ENCODE measurements at regions not wholly inside any gene's neighbourhood (a gene's known extent, or its start where the extent isn't known, plus 50 kb on each side); places are given as distances from the start of the nearest gene placed in this dataset.
"Not testable (repeated sequence)": the region's sequence is repeated elsewhere in the genome, so short reads cannot be mapped to it uniquely, and the experiment has no call there.

GRCh38 chr2:76180676-76181075 is 470.0 kb upstream of the GCFC2 start:
- Mint-ChIP-seq H3K36me3 (no peaks in the 10 kb centered on the region), H3K27me3 (no peaks in the 10 kb centered on the region), H3K27ac (no peak overlapping the region), H3K9me3 (peaks cover 13% of the 10 kb centered on the region), H3K4me3 (no peak overlapping the region), H3K4me1 (no peaks in the 10 kb centered on the region)
- DNase-seq: no peak

- H3K27me3 Mint-ChIP-seq: no peaks in the 10 kb centered on the region
- peaks cover 20% of the 10 kb centered on the region for H3K9me3 Mint-ChIP-seq
- H3K4me1 Mint-ChIP-seq: no peaks in the 10 kb centered on the region
- H3K36me3 Mint-ChIP-seq: no peaks in the 10 kb centered on the region
- no peak for DNase-seq
- no peak overlapping the region for H3K27ac Mint-ChIP-seq
- no peak overlapping the region for H3K4me3 Mint-ChIP-seq
Observed at GRCh38 chr2:76178610-76179009, 467.9 kb upstream of the GCFC2 start.

GRCh38 chr2:76175295-76175694 is 464.6 kb upstream of the GCFC2 start:
- H3K4me1 Mint-ChIP-seq: no peaks in the 10 kb centered on the region

GRCh38 chr2:76174505-76174904 is 463.8 kb upstream of the GCFC2 start:
- Mint-ChIP-seq H3K27me3 (no peaks in the 10 kb centered on the region), H3K27ac (no peak overlapping the region), H3K4me3 (no peak overlapping the region), H3K9me3 (peaks cover 28% of the 10 kb centered on the region), H3K4me1 (no peaks in the 10 kb centered on the region), H3K36me3 (no peaks in the 10 kb centered on the region)
- DNase-seq: no peak

More at GRCh38 chr2:76175295-76175694, 464.6 kb upstream of the GCFC2 start:
- Mint-ChIP-seq H3K9me3 (peaks cover 28% of the 10 kb centered on the region), H3K36me3 (no peaks in the 10 kb centered on the region), H3K27ac (no peak overlapping the region), H3K27me3 (no peaks in the 10 kb centered on the region), H3K4me3 (no peak overlapping the region)
- no peak for DNase-seq

- not testable (repeated sequence) for H3K36me3 Mint-ChIP-seq, H3K4me3 Mint-ChIP-seq, H3K27me3 Mint-ChIP-seq, DNase-seq, H3K4me1 Mint-ChIP-seq, H3K27ac Mint-ChIP-seq
- H3K9me3 Mint-ChIP-seq: peaks cover 24% of the 10 kb centered on the region
Observed at GRCh38 chr2:76173206-76173605, 462.5 kb upstream of the GCFC2 start.

GRCh38 chr2:76172154-76172595 is 461.5 kb upstream of the GCFC2 start:
- H3K4me1 Mint-ChIP-seq, H3K4me3 Mint-ChIP-seq, H3K27ac Mint-ChIP-seq, H3K27me3 Mint-ChIP-seq, DNase-seq, H3K36me3 Mint-ChIP-seq: not testable (repeated sequence)
- H3K9me3 Mint-ChIP-seq: peaks cover 20% of the 10 kb centered on the region

GRCh38 chr2:76170856-76171255 is 460.1 kb upstream of the GCFC2 start:
- H3K27me3 Mint-ChIP-seq: no peaks in the 10 kb centered on the region
- H3K9me3 Mint-ChIP-seq: peaks cover 15% of the 10 kb centered on the region
- no peak for DNase-seq
- no peaks in the 10 kb centered on the region for H3K4me1 Mint-ChIP-seq
- H3K27ac Mint-ChIP-seq: no peak overlapping the region
- no peaks in the 10 kb centered on the region for H3K36me3 Mint-ChIP-seq
- no peak overlapping the region for H3K4me3 Mint-ChIP-seq

- H3K36me3 Mint-ChIP-seq: no peaks in the 10 kb centered on the region
- H3K4me1 Mint-ChIP-seq: no peaks in the 10 kb centered on the region
- DNase-seq: no peak
- H3K9me3 Mint-ChIP-seq: peaks cover 14% of the 10 kb centered on the region
- H3K4me3 Mint-ChIP-seq: no peak overlapping the region
- no peaks in the 10 kb centered on the region for H3K27me3 Mint-ChIP-seq
- no peak overlapping the region for H3K27ac Mint-ChIP-seq
Observed at GRCh38 chr2:76170009-76170384, 459.3 kb upstream of the GCFC2 start.

- no peaks in the 10 kb centered on the region for H3K4me1 Mint-ChIP-seq
- no peak overlapping the region for H3K27ac Mint-ChIP-seq
- no peaks in the 10 kb centered on the region for H3K27me3 Mint-ChIP-seq
- no peaks in the 10 kb centered on the region for H3K36me3 Mint-ChIP-seq
- DNase-seq: no peak
- H3K4me3 Mint-ChIP-seq: no peak overlapping the region
- peaks cover 13% of the 10 kb centered on the region for H3K9me3 Mint-ChIP-seq
Observed at GRCh38 chr2:76169276-76170008, 458.7 kb upstream of the GCFC2 start.

- H3K36me3 Mint-ChIP-seq: no peaks in the 10 kb centered on the region
- no peaks in the 10 kb centered on the region for H3K9me3 Mint-ChIP-seq
- DNase-seq: no peak
- H3K27me3 Mint-ChIP-seq: no peaks in the 10 kb centered on the region
- H3K4me3 Mint-ChIP-seq: no peak overlapping the region
- no peak overlapping the region for H3K27ac Mint-ChIP-seq
- no peaks in the 10 kb centered on the region for H3K4me1 Mint-ChIP-seq
Observed at GRCh38 chr2:76163860-76164259, 453.1 kb upstream of the GCFC2 start.

GRCh38 chr2:76160670-76161069 is 450.0 kb upstream of the GCFC2 start:
- no peak for DNase-seq
- Mint-ChIP-seq H3K9me3 (peaks cover 1% of the 10 kb centered on the region), H3K36me3 (no peaks in the 10 kb centered on the region), H3K4me3 (no peak overlapping the region), H3K27ac (no peak overlapping the region), H3K4me1 (no peaks in the 10 kb centered on the region), H3K27me3 (no peaks in the 10 kb centered on the region)

GRCh38 chr2:76159042-76159648 is 448.4 kb upstream of the GCFC2 start:
- DNase-seq: no peak
- H3K27me3 Mint-ChIP-seq: no peaks in the 10 kb centered on the region
- H3K4me3 Mint-ChIP-seq: no peak overlapping the region
- peaks cover 1% of the 10 kb centered on the region for H3K9me3 Mint-ChIP-seq
- H3K36me3 Mint-ChIP-seq: no peaks in the 10 kb centered on the region
- no peak overlapping the region for H3K27ac Mint-ChIP-seq
- no peaks in the 10 kb centered on the region for H3K4me1 Mint-ChIP-seq

- Mint-ChIP-seq H3K4me3 (no peak overlapping the region), H3K9me3 (peaks cover 1% of the 10 kb centered on the region), H3K27ac (no peak overlapping the region), H3K27me3 (no peaks in the 10 kb centered on the region), H3K36me3 (no peaks in the 10 kb centered on the region), H3K4me1 (no peaks in the 10 kb centered on the region)
- DNase-seq: no peak
Observed at GRCh38 chr2:76157531-76157930, 446.8 kb upstream of the GCFC2 start.

- no peaks in the 10 kb centered on the region for H3K4me1 Mint-ChIP-seq
- peaks cover 1% of the 10 kb centered on the region for H3K9me3 Mint-ChIP-seq
- no peak overlapping the region for H3K27ac Mint-ChIP-seq
- DNase-seq: no peak
- no peaks in the 10 kb centered on the region for H3K27me3 Mint-ChIP-seq
- H3K36me3 Mint-ChIP-seq: no peaks in the 10 kb centered on the region
- H3K4me3 Mint-ChIP-seq: no peak overlapping the region
Observed at GRCh38 chr2:76154981-76155380, 444.3 kb upstream of the GCFC2 start.

- Mint-ChIP-seq H3K4me3 (no peak overlapping the region), H3K4me1 (no peaks in the 10 kb centered on the region), H3K9me3 (no peaks in the 10 kb centered on the region), H3K27ac (no peak overlapping the region), H3K36me3 (no peaks in the 10 kb centered on the region), H3K27me3 (no peaks in the 10 kb centered on the region)
- DNase-seq: no peak
Observed at GRCh38 chr2:76149846-76150245, 439.1 kb upstream of the GCFC2 start.

- not testable (repeated sequence) for H3K27ac Mint-ChIP-seq
Observed at GRCh38 chr2:76139303-76139702, 428.6 kb upstream of the GCFC2 start.

More at GRCh38 chr2:76139303-76139702, 428.6 kb upstream of the GCFC2 start:
- not testable (repeated sequence) for DNase-seq, H3K27me3 Mint-ChIP-seq, H3K4me3 Mint-ChIP-seq, H3K4me1 Mint-ChIP-seq, H3K36me3 Mint-ChIP-seq
- peaks cover 28% of the 10 kb centered on the region for H3K9me3 Mint-ChIP-seq

Measured in activated naive CD8-positive, alpha-beta T cell treated with anti-CD3 and anti-CD28 coated beads for 36 hours (primary cell).